Fibroblast of lung (primary cell): ENCODE measurements at regions not wholly inside any gene's neighbourhood (a gene's known extent, or its start where the extent isn't known, plus 50 kb on each side); places are given as distances from the start of the nearest gene placed in this dataset.

Experiments used
- DNase-seq, 2 donors: peaks; one replicate each; pipeline versions ENCODE4 v3.0.0 to v3.0.0-alpha.2; 2010; ENCODE audit warnings: low read depth in 2 of 2
- H2AFZ ChIP-seq: 2 replicates; pipeline ENCODE4 v1.5.1; 2012; ENCODE audit warnings: low read length, control low read depth, inconsistent platforms
- H3K27ac ChIP-seq: 2 replicates; pipeline ENCODE4 v1.5.1; 2011; ENCODE audit warnings: low read length, control low read depth; ENCODE audit not compliant: insufficient read depth
- H3K27me3 ChIP-seq: 2 replicates; pipeline ENCODE4 v1.5.1; 2011; ENCODE audit warnings: mild to moderate bottlenecking, low read length; ENCODE audit not compliant: control insufficient read depth, insufficient read depth
- H3K36me3 ChIP-seq: 2 replicates; pipeline ENCODE4 v1.5.1; 2011; ENCODE audit warnings: low read length; ENCODE audit not compliant: control insufficient read depth, insufficient read depth
- H3K4me1 ChIP-seq: 2 replicates; pipeline ENCODE4 v1.5.1; 2011; ENCODE audit warnings: low read length; ENCODE audit not compliant: control insufficient read depth, insufficient read depth; ENCODE audit errors: extremely low read depth
- H3K4me2 ChIP-seq: 2 replicates; pipeline ENCODE4 v1.5.1; 2011; ENCODE audit warnings: low read length, control low read depth; ENCODE audit not compliant: insufficient read depth; ENCODE audit errors: extremely low read depth
- H3K4me3 ChIP-seq, 4 experiments: fragments of 200-600 bp in 1 of 4; sonication (generic) in 1 of 4; replicated peaks in 1 of 4; 2 replicates each; pipeline ENCODE4 v1.5.1; 2011 to 2016; ENCODE audit warnings: low read length in 4 of 4, low read depth in 3 of 4, mild to moderate bottlenecking in 3 of 4, control low read depth in 2 of 4, inconsistent platforms in 1 of 4, mixed read lengths in 1 of 4; ENCODE audit not compliant: insufficient read depth in 1 of 4; ENCODE audit errors: control extremely low read depth in 1 of 4
- H3K79me2 ChIP-seq: 2 replicates; pipeline ENCODE4 v1.5.1; 2012; ENCODE audit warnings: mild to moderate bottlenecking, low read length, inconsistent platforms; ENCODE audit not compliant: control insufficient read depth, insufficient read depth
- H3K9ac ChIP-seq: 2 replicates; pipeline ENCODE4 v1.5.1; 2011; ENCODE audit warnings: mild to moderate bottlenecking, low read length, control low read depth; ENCODE audit not compliant: insufficient read depth
- H3K9me3 ChIP-seq: 2 replicates; pipeline ENCODE4 v1.5.1; 2012; ENCODE audit warnings: low read depth, low read length; ENCODE audit not compliant: control insufficient read depth, insufficient read depth
- H4K20me1 ChIP-seq: 2 replicates; pipeline ENCODE4 v1.5.1; 2011; ENCODE audit warnings: low read length; ENCODE audit not compliant: control insufficient read depth, insufficient read depth; ENCODE audit errors: extremely low read depth
- CTCF ChIP-seq, 2 donors: IDR thresholded peaks in 1 of 2; conservative IDR thresholded peaks in 1 of 2; 1 replicate in 1 of 2; 2 replicates in 1 of 2; pipeline ENCODE4 v1.5.1; 2011 to 2012; ENCODE audit warnings: low read length in 2 of 2, control low read depth in 1 of 2, inconsistent platforms in 1 of 2, low read depth in 1 of 2, mild to moderate bottlenecking in 1 of 2
- EZH2 ChIP-seq: IDR thresholded peaks from 2 replicates; pipeline ENCODE4 v1.5.1; 2012; ENCODE audit warnings: low read length, control low read depth, mild to moderate bottlenecking; ENCODE audit errors: missing control alignments

- Histone ChIP-seq H4K20me1 (no peaks in the 10 kb centered on the region), H3K9ac (no peak overlapping the region), H3K9me3 (no peaks in the 10 kb centered on the region), H3K36me3 (no peaks in the 10 kb centered on the region), H3K27me3 (no peaks in the 10 kb centered on the region), H3K79me2 (no peaks in the 10 kb centered on the region), H3K4me1 (no peaks in the 10 kb centered on the region), H3K4me2 (no peak overlapping the region), H3K27ac (no peak overlapping the region), H2AFZ (no peak overlapping the region), H3K4me3 (no peak overlapping the region)
- TF ChIP-seq EZH2 (no peak), CTCF (conservative IDR thresholded peaks at IDR 0.05 in 1 of 2, IDR thresholded peaks at IDR 0.05 in 1 of 2; ENCODE audit: low read depth in 1 of 2, low read length in 2 of 2) (no peak)
- no peak for DNase-seq
Observed at GRCh38 chr1:209355415-209355814, 228.1 kb upstream of the CAMK1G start.

DNA sequence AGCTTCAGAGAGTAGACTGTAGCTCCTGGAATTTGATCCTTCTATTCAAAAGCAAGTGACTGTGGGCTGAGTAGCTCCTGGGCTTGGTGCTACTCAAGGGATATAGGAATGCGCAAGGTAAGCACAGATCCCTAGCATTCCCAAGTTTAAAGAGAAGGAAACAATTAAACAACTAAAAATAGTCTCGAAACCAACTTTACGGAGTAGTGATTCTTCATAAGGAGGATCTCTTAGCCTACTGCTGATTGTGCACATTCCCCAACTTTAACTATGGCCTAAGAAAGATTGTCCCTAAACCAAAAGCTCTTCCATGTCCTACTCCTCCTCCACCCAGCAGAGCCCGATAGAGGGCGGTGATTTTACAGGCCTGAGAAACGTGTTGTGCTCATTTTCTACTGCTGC, 226.5 kb upstream of the CAMK1G start:
- Histone ChIP-seq H3K79me2 (no peaks in the 10 kb centered on the region), H3K4me1 (no peaks in the 10 kb centered on the region), H3K27me3 (no peaks in the 10 kb centered on the region), H3K4me3 (no peak overlapping the region), H3K9me3 (no peaks in the 10 kb centered on the region), H3K27ac (no peak overlapping the region), H4K20me1 (no peaks in the 10 kb centered on the region), H2AFZ (no peak overlapping the region), H3K36me3 (no peaks in the 10 kb centered on the region), H3K4me2 (no peak overlapping the region), H3K9ac (no peak overlapping the region)
- TF ChIP-seq CTCF (conservative IDR thresholded peaks at IDR 0.05 in 1 of 2, IDR thresholded peaks at IDR 0.05 in 1 of 2; ENCODE audit: low read depth in 1 of 2, low read length in 2 of 2) (no peak), EZH2 (no peak)
- DNase-seq = no peak

- TF ChIP-seq EZH2 = no peak
- TF ChIP-seq CTCF (conservative IDR thresholded peaks at IDR 0.05 in 1 of 2, IDR thresholded peaks at IDR 0.05 in 1 of 2; ENCODE audit: low read depth in 1 of 2, low read length in 2 of 2) = no peak
- H4K20me1 ChIP-seq = no peaks in the 10 kb centered on the region
- no peaks in the 10 kb centered on the region for H3K36me3 ChIP-seq
- H3K27ac ChIP-seq = no peak overlapping the region
- H3K4me1 ChIP-seq = no peaks in the 10 kb centered on the region
- H3K27me3 ChIP-seq = no peaks in the 10 kb centered on the region
- H3K4me3 ChIP-seq = no peak overlapping the region
- no peaks in the 10 kb centered on the region for H3K9me3 ChIP-seq
- no peak overlapping the region for H3K4me2 ChIP-seq
- H3K9ac ChIP-seq = no peak overlapping the region
- no peak overlapping the region for H2AFZ ChIP-seq
- no peak for DNase-seq
- H3K79me2 ChIP-seq = no peaks in the 10 kb centered on the region
Observed at GRCh38 chr1:209363112-209363511, 220.4 kb upstream of the CAMK1G start.
